ENCODE measurements at regions not wholly inside any gene's neighbourhood (a gene's known extent, or its start where the extent isn't known, plus 50 kb on each side); places are given as distances from the start of the nearest gene placed in this dataset.

DNA sequence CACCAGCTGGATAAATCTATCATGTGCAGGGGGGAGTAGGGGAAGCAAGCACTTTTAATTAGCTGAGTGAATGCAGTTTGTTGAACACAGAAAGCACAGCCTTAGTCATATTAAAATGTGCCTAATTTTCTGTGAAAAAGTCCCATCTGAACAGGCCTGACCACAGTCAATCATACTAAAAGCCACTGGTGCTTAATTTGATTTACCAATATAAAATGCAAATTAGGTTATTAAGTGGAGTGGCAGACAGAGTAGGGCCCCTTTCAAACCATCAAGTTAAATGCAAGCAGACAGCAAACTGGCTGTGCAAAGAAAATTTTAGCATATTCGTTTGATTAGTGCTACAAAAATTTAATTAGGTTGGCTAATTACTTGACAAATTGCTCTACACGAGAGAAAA, 176.1 kb downstream of the ISL1 start:
- intact Hi-C loops (cut with DNase I; ENCODE audit: low total_unique reads) = no loop called here
- no peak overlapping the region for H3K4me3 ChIP-seq (ENCODE audit: low read depth, poor library complexity, severe bottlenecking)
- WGBS, 2 donors = 47 to 51% methylated on average over 2 of the region's 2 CpGs
- DNase-seq (ENCODE audit: low spot score in 2 of 2) = no peak
- TF ChIP-seq, protein P1, sequence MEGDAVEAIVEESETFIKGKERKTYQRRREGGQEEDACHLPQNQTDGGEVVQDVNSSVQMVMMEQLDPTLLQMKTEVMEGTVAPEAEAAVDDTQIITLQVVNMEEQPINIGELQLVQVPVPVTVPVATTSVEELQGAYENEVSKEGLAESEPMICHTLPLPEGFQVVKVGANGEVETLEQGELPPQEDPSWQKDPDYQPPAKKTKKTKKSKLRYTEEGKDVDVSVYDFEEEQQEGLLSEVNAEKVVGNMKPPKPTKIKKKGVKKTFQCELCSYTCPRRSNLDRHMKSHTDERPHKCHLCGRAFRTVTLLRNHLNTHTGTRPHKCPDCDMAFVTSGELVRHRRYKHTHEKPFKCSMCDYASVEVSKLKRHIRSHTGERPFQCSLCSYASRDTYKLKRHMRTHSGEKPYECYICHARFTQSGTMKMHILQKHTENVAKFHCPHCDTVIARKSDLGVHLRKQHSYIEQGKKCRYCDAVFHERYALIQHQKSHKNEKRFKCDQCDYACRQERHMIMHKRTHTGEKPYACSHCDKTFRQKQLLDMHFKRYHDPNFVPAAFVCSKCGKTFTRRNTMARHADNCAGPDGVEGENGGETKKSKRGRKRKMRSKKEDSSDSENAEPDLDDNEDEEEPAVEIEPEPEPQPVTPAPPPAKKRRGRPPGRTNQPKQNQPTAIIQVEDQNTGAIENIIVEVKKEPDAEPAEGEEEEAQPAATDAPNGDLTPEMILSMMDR (IDR thresholded peaks at IDR 0.05) = no peak
- TF ChIP-seq POLR2A (IDR thresholded peaks at IDR 0.05) = no peak

- 58 to 64% methylated on average over 2 of the region's 2 CpGs for WGBS, 2 donors
Observed at GRCh38 chr5:51559921-51560658, 176.8 kb downstream of the ISL1 start.

DNA sequence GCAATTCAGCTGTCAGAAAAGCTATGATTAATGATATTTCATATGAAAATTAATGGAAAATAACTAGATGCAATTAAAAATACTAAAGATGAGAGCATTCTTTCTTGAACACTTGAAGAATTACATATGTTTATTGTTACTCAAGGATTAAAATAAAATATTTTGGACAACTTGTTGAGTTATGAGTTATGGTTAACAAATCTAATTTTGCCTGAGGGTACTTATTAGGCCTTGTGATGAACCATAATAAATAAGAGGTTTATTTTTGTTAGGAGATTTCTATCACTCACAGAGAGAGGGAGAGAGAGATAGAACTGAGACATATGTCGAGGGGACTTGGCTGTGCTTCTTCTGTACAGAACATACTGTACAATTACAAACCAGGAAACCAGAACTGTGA, 183.7 kb downstream of the ISL1 start:
- no peak for TF ChIP-seq POLR2A (IDR thresholded peaks at IDR 0.05)
- TF ChIP-seq, protein P1 (IDR thresholded peaks at IDR 0.05) = no peak
- 17 to 22% methylated on average over 1 of the region's 1 CpG for WGBS, 2 donors
- intact Hi-C loops (cut with DNase I; ENCODE audit: low total_unique reads) = no loop called here
- no peak overlapping the region for H3K4me3 ChIP-seq (ENCODE audit: low read depth, poor library complexity, severe bottlenecking)
- DNase-seq (ENCODE audit: low spot score in 2 of 2) = no peak

More at GRCh38 chr5:51559921-51560658, 176.8 kb downstream of the ISL1 start:
- no peak for DNase-seq (ENCODE audit: low spot score in 2 of 2)
- TF ChIP-seq, protein P1 (IDR thresholded peaks at IDR 0.05) = no peak
- no peak for TF ChIP-seq POLR2A (IDR thresholded peaks at IDR 0.05)
- intact Hi-C loops (cut with DNase I; ENCODE audit: low total_unique reads) = no loop called here
- H3K4me3 ChIP-seq (ENCODE audit: low read depth, poor library complexity, severe bottlenecking) = no peak overlapping the region

GRCh38 chr5:51567636-51568035, 184.4 kb downstream of the ISL1 start:
- no peak for DNase-seq (ENCODE audit: low spot score in 2 of 2)
- intact Hi-C loops (cut with DNase I; ENCODE audit: low total_unique reads) = no loop called here
- H3K4me3 ChIP-seq (ENCODE audit: low read depth, poor library complexity, severe bottlenecking) = no peak overlapping the region
- TF ChIP-seq, protein P1 (IDR thresholded peaks at IDR 0.05) = no peak
- TF ChIP-seq POLR2A (IDR thresholded peaks at IDR 0.05) = no peak

DNA sequence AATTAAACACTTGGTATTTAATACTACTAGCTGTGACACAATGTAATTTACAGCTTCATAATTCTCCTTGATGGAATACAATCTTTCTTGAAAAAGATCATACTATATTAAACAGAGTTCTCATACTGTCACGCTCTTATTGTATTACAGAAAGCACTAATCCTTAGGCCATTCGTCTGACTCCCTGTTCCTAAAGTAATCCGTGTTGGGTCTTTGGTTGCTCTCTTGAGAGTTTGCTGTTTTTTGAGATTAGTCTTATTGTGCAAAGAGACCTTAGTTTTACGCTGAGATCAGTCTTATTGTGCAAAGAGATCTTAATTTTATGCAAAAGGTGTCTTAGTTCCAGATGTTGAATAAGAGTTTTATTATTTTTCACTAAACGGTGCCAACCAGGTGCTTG, 190.6 kb downstream of the ISL1 start:
- no peak overlapping the region for H3K4me3 ChIP-seq (ENCODE audit: low read depth, poor library complexity, severe bottlenecking)
- no peak for TF ChIP-seq POLR2A (IDR thresholded peaks at IDR 0.05)
- TF ChIP-seq, protein P1 (IDR thresholded peaks at IDR 0.05) = no peak
- DNase-seq (ENCODE audit: low spot score in 2 of 2) = no peak
- WGBS, 2 donors = 50 to 52% methylated on average over 5 of the region's 5 CpGs
- intact Hi-C loops (cut with DNase I; ENCODE audit: low total_unique reads) = no loop called here

GRCh38 chr5:51582871-51583394, 199.7 kb downstream of the ISL1 start:
- H3K4me3 ChIP-seq (ENCODE audit: low read depth, poor library complexity, severe bottlenecking) = no peak overlapping the region
- no peak for DNase-seq (ENCODE audit: low spot score in 2 of 2)
- intact Hi-C loops (cut with DNase I; ENCODE audit: low total_unique reads) = no loop called here
- WGBS, 2 donors = 27 to 31% methylated on average over 3 of the region's 3 CpGs
- TF ChIP-seq, protein P1 (IDR thresholded peaks at IDR 0.05) = no peak
- TF ChIP-seq POLR2A (IDR thresholded peaks at IDR 0.05) = no peak

All from lower leg skin (tissue), 4 donors.